ENCODE measurements at regions not wholly inside any gene's neighbourhood (a gene's known extent, or its start where the extent isn't known, plus 50 kb on each side); places are given as distances from the start of the nearest gene placed in this dataset.
"Not testable (repeated sequence)": the region's sequence is repeated elsewhere in the genome, so short reads cannot be mapped to it uniquely, and the experiment has no call there.

DNA sequence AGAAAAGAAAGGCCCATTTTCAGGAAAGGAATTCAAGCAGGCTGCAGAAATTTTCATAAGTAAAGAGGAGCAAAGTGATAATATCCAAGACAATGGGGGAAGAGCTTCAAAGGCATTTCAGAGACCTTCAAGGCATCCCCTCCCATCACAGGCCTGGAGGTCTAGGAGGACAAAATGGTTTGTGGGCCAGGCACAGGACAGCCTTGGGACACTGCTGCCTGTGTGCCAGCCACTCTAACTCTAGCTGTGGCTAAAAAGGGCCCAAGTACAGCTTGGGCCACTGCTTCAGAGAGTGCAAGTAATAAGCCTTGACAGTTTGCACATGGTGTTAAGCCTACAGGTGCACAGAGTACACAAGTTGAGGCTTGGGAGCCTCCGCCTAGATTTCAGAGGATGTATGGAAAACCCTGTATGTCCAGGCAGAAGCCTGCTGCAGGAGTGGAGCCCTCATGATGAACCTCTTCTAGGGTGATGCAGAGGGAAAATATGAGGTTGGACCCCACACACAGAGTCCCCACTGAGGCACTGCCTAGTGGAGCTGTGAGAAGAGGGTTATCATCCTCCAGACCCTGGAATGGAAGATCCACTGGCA lies 51.8 kb upstream of the ZSWIM5 start:
- no peak for DNase-seq (ENCODE audit: low read depth)

DNA sequence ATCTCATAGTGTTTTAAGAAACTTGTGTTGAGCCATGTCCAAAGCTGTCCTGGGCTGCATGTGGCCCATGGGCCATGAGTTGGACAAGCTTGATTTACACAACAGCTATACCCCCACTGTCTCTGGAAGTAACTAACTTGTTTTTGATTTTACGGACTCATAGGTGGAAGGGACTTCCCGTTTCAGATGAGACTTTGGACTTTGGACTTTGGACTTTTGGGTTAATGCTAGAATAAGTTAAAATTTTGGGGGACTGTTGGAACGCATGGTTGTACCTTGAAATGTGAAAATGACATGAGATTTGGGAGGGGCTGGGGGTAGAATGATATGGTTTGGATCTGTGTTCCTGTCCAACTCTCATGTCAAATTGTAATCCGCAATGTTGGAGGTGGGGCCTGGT lies 52.6 kb upstream of the ZSWIM5 start:
- DNase-seq (ENCODE audit: low read depth): no peak

DNA sequence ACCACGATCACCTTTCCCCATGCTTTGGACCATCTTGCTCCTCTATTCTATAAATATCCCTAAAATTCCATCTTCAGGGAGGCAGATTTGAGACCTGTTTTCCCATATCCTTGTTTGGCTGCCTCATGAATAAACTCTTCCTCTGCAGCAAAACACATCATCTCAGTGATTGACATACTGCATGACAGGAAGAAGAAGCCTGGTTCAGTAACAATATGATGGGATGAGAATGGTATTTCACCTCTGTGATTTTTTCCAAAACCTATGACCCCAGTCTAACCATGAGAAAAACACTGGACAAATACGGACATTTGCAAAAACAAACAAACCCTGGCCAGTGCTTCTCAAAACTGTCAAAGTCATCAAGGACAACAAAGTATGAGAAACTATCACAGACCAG lies 53.8 kb upstream of the ZSWIM5 start:
- no peak for DNase-seq (ENCODE audit: low read depth)

DNA sequence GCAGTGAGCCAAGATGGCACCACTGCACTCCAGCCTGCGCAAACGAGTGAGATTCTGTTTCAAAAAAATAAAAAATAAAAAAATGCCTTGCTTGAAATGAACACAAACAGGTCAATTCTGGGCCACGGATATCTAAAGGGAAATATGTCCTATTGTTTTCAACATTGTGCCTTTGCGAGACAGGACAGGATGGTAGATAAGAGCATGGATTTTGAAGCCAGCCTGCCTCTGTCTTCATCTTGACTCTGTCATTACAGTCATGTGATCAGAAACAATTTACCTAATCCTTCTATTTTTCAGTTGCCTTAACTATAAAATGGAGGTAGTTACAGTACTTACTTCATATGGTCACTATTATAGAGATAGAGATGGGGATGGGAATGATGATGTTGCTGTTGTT lies 56.7 kb upstream of the ZSWIM5 start:
- DNase-seq (ENCODE audit: low read depth): no peak

DNA sequence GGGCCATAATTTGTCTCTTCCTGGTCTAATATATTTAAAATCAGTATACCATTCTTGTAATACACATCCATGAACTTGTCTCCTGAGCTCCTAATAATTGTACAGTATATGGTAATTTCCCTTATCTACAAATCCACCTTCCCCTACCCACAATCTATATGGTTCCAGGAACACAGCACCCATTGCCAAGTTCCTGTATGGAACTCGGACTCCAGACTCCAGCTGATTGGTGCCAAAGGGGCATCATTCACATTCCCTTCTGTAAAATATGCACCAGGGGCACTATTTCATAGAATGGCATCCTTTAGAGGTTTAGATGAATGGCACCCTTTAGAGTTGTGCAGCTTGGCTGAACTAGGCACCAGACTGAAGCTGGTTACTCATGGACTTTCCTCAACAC lies 58.8 kb upstream of the ZSWIM5 start:
- DNase-seq (ENCODE audit: low read depth): no peak

DNA sequence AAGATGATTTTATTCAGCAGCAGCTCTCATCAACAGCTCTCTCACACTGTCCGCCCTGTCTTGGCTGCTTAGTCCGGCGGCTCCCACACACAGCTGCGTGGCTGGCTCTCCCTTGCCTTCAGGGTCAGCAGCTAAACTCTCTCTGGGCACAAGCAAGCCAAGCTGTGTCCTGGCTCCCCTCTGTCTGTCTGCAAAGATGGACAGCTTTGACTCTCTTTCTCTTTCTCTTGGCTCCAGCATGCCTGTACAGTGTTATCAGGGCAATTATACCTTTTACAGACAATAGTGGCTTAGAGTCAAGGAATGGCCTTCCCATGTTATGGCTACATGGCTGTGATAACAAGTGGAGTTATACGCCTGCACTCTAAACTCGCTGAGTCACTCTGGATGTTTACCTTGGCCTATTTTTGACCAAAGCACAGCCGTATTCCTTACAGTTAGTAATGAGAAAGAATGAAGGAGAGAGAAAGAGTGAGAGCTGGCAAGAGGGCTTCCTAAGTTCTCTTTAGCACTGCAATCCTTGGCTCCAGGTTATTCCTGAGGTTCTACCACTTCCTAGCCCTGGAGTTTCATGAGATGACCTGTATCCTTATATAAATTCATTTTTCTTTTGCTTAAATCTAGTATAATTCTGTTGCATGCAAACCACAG lies 59.9 kb upstream of the ZSWIM5 start:
- DNase-seq (ENCODE audit: low read depth): peak; percentile 76

DNA sequence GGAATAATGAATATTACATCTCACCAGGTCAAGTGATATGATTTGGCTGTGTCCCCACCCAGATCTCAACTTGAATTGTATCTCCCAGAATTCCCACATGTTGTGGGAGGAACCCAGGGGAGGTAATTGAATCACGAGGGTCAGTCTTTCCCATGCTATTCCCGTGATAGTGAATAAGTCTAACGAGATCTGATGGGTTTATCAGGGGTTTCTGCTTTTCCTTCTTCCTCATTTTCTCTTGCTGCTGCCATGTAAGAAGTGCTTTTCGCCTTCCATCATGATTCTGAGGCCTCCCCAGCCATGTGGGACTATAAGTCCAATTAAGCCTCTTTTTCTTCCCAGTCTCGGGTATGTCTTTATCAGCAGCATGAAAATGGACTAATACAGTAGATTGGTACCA lies 58.4 kb upstream of the HPDL start:
- not testable (repeated sequence) for DNase-seq (ENCODE audit: low read depth)

DNA sequence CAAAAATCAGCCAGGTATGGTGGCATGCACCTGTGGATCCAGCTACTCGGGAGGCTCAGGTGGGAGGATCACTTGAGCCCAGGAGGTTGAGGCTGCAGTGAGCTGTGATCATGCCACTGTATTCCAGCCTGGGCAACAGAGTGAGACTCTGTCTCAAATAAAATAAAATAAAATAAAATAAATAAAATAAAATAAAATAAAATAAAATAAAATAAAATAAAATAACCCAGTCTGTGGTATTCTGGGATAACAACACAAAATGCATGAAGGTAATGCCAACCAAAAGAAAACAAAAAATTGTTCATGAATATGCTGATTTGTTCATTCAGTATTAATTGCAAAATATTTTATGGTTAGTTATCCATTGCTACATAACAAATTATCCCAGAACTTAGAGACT lies 54.4 kb upstream of the HPDL start:
- not testable (repeated sequence) for DNase-seq (ENCODE audit: low read depth)

DNA sequence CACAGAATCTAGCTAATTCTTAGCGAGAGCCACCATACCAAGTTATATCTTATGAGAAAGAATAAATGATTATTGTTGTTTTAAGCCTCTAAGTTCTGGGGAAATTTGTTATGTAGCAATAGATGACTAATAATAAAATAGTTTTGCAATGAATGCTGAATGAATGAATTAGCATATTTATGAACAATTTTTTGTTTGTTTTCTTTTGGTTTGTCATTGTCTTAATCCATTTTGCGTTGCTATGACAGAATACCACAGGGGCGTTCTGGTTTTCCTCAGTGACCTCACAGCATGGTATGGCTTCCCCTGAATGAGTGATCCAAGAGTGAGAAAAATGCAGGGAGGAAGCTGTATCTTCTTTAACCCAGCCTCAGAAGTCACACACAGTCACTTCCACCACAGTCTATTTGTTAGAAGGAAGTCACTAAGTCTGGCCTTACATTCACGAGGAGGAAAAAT lies 53.8 kb upstream of the HPDL start:
- no peak for DNase-seq (ENCODE audit: low read depth)

DNA sequence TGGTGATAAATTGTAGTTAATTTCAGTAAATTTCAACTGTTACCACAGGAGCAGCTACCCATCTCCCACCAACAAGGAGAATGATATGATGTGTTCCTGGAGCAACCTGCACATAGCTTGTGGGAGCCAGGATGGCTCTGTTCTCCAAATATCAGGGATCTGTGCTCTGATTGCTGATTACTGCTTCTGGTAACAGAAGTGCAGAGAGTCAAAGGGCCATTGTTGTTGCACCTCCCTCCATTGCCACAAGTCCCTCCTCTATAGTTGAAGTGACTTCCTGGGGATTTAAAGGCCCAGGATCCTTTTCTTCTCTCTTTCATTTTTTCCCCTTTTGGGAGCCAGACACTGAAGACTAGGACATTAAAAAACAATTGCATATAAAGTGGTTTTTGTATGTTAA lies 51.6 kb upstream of the HPDL start:
- no peak for DNase-seq (ENCODE audit: low read depth)

All from renal cortical epithelial cell (primary cell).